GM23338 (cell line): ENCODE measurements at regions not wholly inside any gene's neighbourhood (a gene's known extent, or its start where the extent isn't known, plus 50 kb on each side); places are given as distances from the start of the nearest gene placed in this dataset.

ENCODE experiments used
- ATAC-seq: fragments of 200-7000 bp; cut with Tn5 transposase; 3 replicates; pipeline ENCODE4 v1.9.1; 2020
- DNase-seq: peaks from one replicate; pipeline ENCODE4 v3.0.0-alpha.2; 2015; ENCODE audit warnings: low spot score
- H2AFZ ChIP-seq: fragments of 200-600 bp; sonication (generic); 2 replicates; pipeline ENCODE4 v1.8.0; 2016; ENCODE audit warnings: antibody characterized with exemption, mild to moderate bottlenecking, moderate library complexity
- H3F3A ChIP-seq: fragments of 200-600 bp; sonication (generic); replicated peaks from 2 replicates; pipeline ENCODE4 v1.8.0; 2017; ENCODE audit warnings: antibody characterized with exemption, mixed run types, low read depth
- H3K27ac ChIP-seq: fragments of 200-600 bp; sonication (generic); 2 replicates; pipeline ENCODE4 v1.6.1; 2016; ENCODE audit warnings: low read depth
- H3K27me3 ChIP-seq: fragments of 200-600 bp; sonication (generic); 2 replicates; pipeline ENCODE4 v1.8.0; 2016; ENCODE audit warnings: mild to moderate bottlenecking, mixed run types, moderate library complexity; ENCODE audit not compliant: insufficient read depth
- H3K36me3 ChIP-seq: fragments of 200-600 bp; sonication (generic); 2 replicates; pipeline ENCODE4 v1.8.0; 2016; ENCODE audit warnings: mild to moderate bottlenecking; ENCODE audit not compliant: insufficient read depth
- H3K4me1 ChIP-seq: fragments of 200-600 bp; sonication (generic); 2 replicates; pipeline ENCODE4 v1.8.0; 2016; ENCODE audit warnings: mild to moderate bottlenecking, moderate library complexity; ENCODE audit not compliant: insufficient read depth
- H3K4me2 ChIP-seq: fragments of 200-600 bp; sonication (generic); 2 replicates; pipeline ENCODE4 v1.7.1; 2017; ENCODE audit warnings: mixed run types
- H3K4me3 ChIP-seq: fragments of 200-600 bp; sonication (generic); 2 replicates; pipeline ENCODE4 v1.6.1; 2016; ENCODE audit warnings: mixed run types
- H3K79me2 ChIP-seq: fragments of 200-600 bp; sonication (generic); replicated peaks from 2 replicates; pipeline ENCODE4 v1.8.0; 2017; ENCODE audit warnings: mild to moderate bottlenecking; ENCODE audit not compliant: insufficient read depth
- H3K9me2 ChIP-seq: fragments of 200-600 bp; sonication (generic); 2 replicates; pipeline ENCODE4 v1.8.0; 2017; ENCODE audit not compliant: insufficient read depth
- H4K20me1 ChIP-seq: fragments of 200-600 bp; sonication (generic); replicated peaks from 2 replicates; pipeline ENCODE4 v1.8.0; 2017; ENCODE audit warnings: mild to moderate bottlenecking; ENCODE audit not compliant: insufficient read depth
- H3K27ac Mint-ChIP-seq: 2 replicates; pipeline ENCODE4 v1.8.0; 2020; ENCODE audit warnings: inconsistent platforms, mild to moderate bottlenecking, moderate library complexity, mixed read lengths
- H3K27me3 Mint-ChIP-seq: 3 replicates; pipeline ENCODE4 v1.8.0; 2022; ENCODE audit warnings: low read depth, mild to moderate bottlenecking, moderate library complexity, mixed read lengths, inconsistent platforms; ENCODE audit not compliant: insufficient read depth, poor library complexity
- H3K36me3 Mint-ChIP-seq: 3 replicates; pipeline ENCODE4 v1.8.0; 2021; ENCODE audit warnings: low read depth, mild to moderate bottlenecking, inconsistent platforms, moderate library complexity, mixed read lengths
- H3K4me1 Mint-ChIP-seq: 3 replicates; pipeline ENCODE4 v1.8.0; 2020; ENCODE audit warnings: mild to moderate bottlenecking, inconsistent platforms, mixed read lengths
- H3K4me3 Mint-ChIP-seq: 3 replicates; pipeline ENCODE4 v1.8.0; 2021; ENCODE audit warnings: moderate library complexity, mild to moderate bottlenecking, inconsistent platforms, mixed read lengths
- H3K9me3 Mint-ChIP-seq: 3 replicates; pipeline ENCODE4 v1.8.0; 2020; ENCODE audit warnings: moderate library complexity, mild to moderate bottlenecking, inconsistent platforms, mixed read lengths
- CTCF ChIP-seq, 2 experiments: fragments of 200-600 bp in 1 of 2; sonication (generic) in 1 of 2; conservative IDR thresholded peaks; 2 replicates each; pipeline versions ENCODE4 v1.5.1 to v1.6.1; 2016 to 2017; ENCODE audit warnings: antibody characterized with exemption in 2 of 2, low read depth in 2 of 2, mild to moderate bottlenecking in 2 of 2, moderate library complexity in 1 of 2
- EZH2 ChIP-seq: fragments of 200-600 bp; sonication (generic); IDR thresholded peaks from one replicate; pipeline ENCODE4 v1.8.0; 2017; ENCODE audit warnings: antibody characterized with exemption, mild to moderate bottlenecking, low read depth; ENCODE audit not compliant: unreplicated experiment
- EZH2phosphoT487 ChIP-seq: fragments of 200-600 bp; sonication (generic); IDR thresholded peaks from one replicate; pipeline ENCODE4 v1.8.1; 2018; ENCODE audit warnings: antibody characterized with exemption; ENCODE audit not compliant: unreplicated experiment
- JUNB ChIP-seq: IDR thresholded peaks from one replicate; pipeline ENCODE4 v1.6.1; 2016; ENCODE audit warnings: antibody characterized with exemption; ENCODE audit not compliant: unreplicated experiment
- NANOG ChIP-seq: IDR thresholded peaks from 2 replicates; pipeline ENCODE4 v1.6.1; 2016; ENCODE audit warnings: antibody characterized with exemption, borderline replicate concordance
- POLR2AphosphoS5 ChIP-seq: IDR thresholded peaks from 2 replicates; pipeline ENCODE4 v1.6.1; 2016; ENCODE audit warnings: antibody characterized with exemption, low read depth
- REST ChIP-seq: IDR thresholded peaks from one replicate; pipeline ENCODE4 v1.6.1; 2018; ENCODE audit warnings: antibody characterized with exemption; ENCODE audit not compliant: unreplicated experiment
- ZNF331 ChIP-seq: fragments of 250-450 bp; sonication (Bioruptor Pico); IDR thresholded peaks from 2 replicates; pipeline ENCODE4 v1.5.0; 2020; ENCODE audit warnings: low read depth, mild to moderate bottlenecking, moderate library complexity
- TF ChIP-seq, protein P1 (sequence below): IDR thresholded peaks from 2 replicates; pipeline ENCODE4 v1.6.1; 2016; ENCODE audit warnings: antibody characterized with exemption

GRCh38 chr5:143723159-143723558, 88.8 kb upstream of the HMHB1 start:
- Histone ChIP-seq H4K20me1 (no peaks in the 10 kb centered on the region), H3K4me2 (no peak overlapping the region), H3K4me1 (no peaks in the 10 kb centered on the region), H3K27ac (no peak overlapping the region), H3F3A (no peaks in the 10 kb centered on the region), H3K27me3 (no peaks in the 10 kb centered on the region), H3K9me2 (peaks cover 5% of the 10 kb centered on the region; the same call in 1 of the 2 replicates), H3K36me3 (no peaks in the 10 kb centered on the region), H3K79me2 (no peaks in the 10 kb centered on the region), H2AFZ (no peak overlapping the region), H3K4me3 (no peak overlapping the region)
- no peak for TF ChIP-seq ZNF331 (CRISPR knock-in tag)
- TF ChIP-seq POLR2AphosphoS5, result no peak
- TF ChIP-seq EZH2phosphoT487, result no peak
- ATAC-seq, result no peak
- DNase-seq, result no peak
- Mint-ChIP-seq H3K4me1 (no peaks in the 10 kb centered on the region), H3K9me3 (peaks cover 10% of the 10 kb centered on the region; the same call in 2 of the 3 replicates), H3K27me3 (no peaks in the 10 kb centered on the region), H3K4me3 (no peak overlapping the region), H3K36me3 (no peaks in the 10 kb centered on the region), H3K27ac (no peak overlapping the region; the same call in 1 of the 2 replicates)

DNA sequence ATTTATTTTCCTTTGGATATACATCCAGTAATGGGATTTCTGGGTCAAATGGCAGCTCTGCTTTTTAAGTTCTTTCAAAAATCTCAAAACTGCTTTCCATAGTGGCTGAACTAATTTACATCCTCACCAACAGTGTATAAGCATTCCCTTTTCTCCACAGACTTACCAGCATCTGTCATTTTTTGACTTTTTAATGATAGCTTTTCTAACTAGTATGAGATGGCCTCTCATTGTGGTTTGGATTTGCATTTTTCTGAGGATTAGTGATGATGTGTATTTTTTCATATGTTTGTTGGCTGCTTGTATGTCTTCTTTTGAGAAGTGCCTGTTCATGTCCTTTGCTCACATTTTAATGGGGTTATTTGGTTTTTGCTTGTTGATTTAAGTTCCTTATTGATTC, 90.0 kb upstream of the HMHB1 start:
- peaks cover 3% of the 10 kb centered on the region; the same call in 1 of the 2 replicates for H3K9me2 ChIP-seq
- no peaks in the 10 kb centered on the region for H3K27me3 Mint-ChIP-seq
- ATAC-seq (no peak), DNase-seq (no peak)
- no peaks in the 10 kb centered on the region for H3K36me3 ChIP-seq
- H3K4me1 ChIP-seq, result no peaks in the 10 kb centered on the region
- no peaks in the 10 kb centered on the region for H3K4me1 Mint-ChIP-seq
- H3K9me3 Mint-ChIP-seq, result peaks cover 10% of the 10 kb centered on the region; the same call in 2 of the 3 replicates
- H4K20me1 ChIP-seq, result no peaks in the 10 kb centered on the region
- no peak overlapping the region for H3K4me3 Mint-ChIP-seq
- H3K36me3 Mint-ChIP-seq, result no peaks in the 10 kb centered on the region
- H3K4me3 ChIP-seq, result no peak overlapping the region
- no peaks in the 10 kb centered on the region for H3F3A ChIP-seq
- no peak overlapping the region for H3K4me2 ChIP-seq
- TF ChIP-seq, protein P1, sequence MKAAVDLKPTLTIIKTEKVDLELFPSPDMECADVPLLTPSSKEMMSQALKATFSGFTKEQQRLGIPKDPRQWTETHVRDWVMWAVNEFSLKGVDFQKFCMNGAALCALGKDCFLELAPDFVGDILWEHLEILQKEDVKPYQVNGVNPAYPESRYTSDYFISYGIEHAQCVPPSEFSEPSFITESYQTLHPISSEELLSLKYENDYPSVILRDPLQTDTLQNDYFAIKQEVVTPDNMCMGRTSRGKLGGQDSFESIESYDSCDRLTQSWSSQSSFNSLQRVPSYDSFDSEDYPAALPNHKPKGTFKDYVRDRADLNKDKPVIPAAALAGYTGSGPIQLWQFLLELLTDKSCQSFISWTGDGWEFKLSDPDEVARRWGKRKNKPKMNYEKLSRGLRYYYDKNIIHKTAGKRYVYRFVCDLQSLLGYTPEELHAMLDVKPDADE, result no peak
- TF ChIP-seq EZH2phosphoT487, result no peak
- no peak for TF ChIP-seq NANOG
- no peak overlapping the region for H3K27ac Mint-ChIP-seq
- no peaks in the 10 kb centered on the region for H3K79me2 ChIP-seq
- H2AFZ ChIP-seq, result no peak overlapping the region
- H3K27me3 ChIP-seq, result no peaks in the 10 kb centered on the region
- H3K27ac ChIP-seq, result no peak overlapping the region

- Histone ChIP-seq H3K4me2 (no peak overlapping the region), H3K36me3 (no peaks in the 10 kb centered on the region), H3K4me3 (no peak overlapping the region), H4K20me1 (no peaks in the 10 kb centered on the region), H3F3A (no peaks in the 10 kb centered on the region), H2AFZ (no peak overlapping the region), H3K79me2 (no peaks in the 10 kb centered on the region), H3K27ac (no peak overlapping the region), H3K4me1 (no peaks in the 10 kb centered on the region), H3K9me2 (peaks cover 3% of the 10 kb centered on the region; the same call in 1 of the 2 replicates), H3K27me3 (no peaks in the 10 kb centered on the region)
- Mint-ChIP-seq H3K27me3 (no peaks in the 10 kb centered on the region), H3K9me3 (peaks cover 10% of the 10 kb centered on the region; the same call in 2 of the 3 replicates), H3K27ac (no peak overlapping the region), H3K4me3 (no peak overlapping the region), H3K36me3 (no peaks in the 10 kb centered on the region), H3K4me1 (no peaks in the 10 kb centered on the region)
- no peak for ATAC-seq
- DNase-seq, result no peak
- TF ChIP-seq NANOG (no peak), JUNB (no peak), REST (no peak), EZH2phosphoT487 (no peak), EZH2 (no peak), CTCF (conservative IDR thresholded peaks at IDR 0.05; ENCODE audit: low read depth in 2 of 2) (no peak)
Measured at GRCh38 chr5:143720689-143721088, 91.3 kb upstream of the HMHB1 start.
